CD4-positive, alpha-beta T cell treated with Interleukin-1 beta for 1 hour (primary cell): ENCODE measurements at regions not wholly inside any gene's neighbourhood (a gene's known extent, or its start where the extent isn't known, plus 50 kb on each side); places are given as distances from the start of the nearest gene placed in this dataset.

Experiments
- DNase-seq, 2 donors: peaks; one replicate each; pipeline ENCODE4 v3.0.0-alpha.2; 2020 to 2022

DNA sequence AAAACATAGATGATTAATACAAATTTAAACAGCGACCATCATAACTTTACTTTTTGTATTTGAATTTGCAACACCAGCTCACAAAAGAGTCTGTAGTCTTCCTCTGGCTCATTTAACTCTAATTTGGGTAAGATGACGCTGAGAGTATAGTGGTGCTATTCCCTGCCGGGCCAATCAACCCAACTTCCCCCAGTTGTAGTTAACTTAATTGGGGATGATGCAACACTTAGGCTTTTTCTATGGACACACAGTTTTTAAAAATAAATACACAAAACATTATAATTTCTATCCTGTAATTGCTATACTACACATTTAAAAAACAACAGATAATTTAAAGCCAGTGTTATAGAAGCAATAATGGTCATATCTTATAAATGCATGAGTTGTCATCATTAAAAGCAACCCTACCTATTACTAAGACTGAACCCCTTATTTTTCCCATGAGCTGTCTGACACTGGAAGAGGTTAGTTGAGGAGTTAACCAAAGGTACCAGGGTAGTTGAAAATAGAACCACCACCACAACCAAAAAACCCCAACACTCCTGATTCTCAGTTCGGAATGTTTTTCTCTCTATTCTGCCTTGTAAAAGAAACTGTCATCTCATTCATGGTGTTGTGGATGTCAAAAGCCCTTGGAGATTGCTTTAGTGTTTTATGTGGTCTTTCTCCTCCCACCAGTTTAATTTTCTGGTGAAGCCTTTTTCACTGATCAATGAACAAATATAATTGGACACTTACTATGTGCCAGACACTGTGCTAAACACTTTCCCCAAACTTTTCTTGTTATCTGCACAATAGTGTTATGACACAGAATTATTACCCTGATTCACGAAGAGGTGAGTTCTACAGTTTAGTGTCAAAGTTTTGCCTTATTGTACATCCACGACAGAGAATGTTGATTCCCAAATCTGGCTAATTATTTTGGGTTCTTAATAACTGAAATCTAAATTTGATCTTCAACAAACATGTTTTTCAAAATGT, 61.5 kb upstream of the RAPGEF2 start:
- DNase-seq = no peak

DNA sequence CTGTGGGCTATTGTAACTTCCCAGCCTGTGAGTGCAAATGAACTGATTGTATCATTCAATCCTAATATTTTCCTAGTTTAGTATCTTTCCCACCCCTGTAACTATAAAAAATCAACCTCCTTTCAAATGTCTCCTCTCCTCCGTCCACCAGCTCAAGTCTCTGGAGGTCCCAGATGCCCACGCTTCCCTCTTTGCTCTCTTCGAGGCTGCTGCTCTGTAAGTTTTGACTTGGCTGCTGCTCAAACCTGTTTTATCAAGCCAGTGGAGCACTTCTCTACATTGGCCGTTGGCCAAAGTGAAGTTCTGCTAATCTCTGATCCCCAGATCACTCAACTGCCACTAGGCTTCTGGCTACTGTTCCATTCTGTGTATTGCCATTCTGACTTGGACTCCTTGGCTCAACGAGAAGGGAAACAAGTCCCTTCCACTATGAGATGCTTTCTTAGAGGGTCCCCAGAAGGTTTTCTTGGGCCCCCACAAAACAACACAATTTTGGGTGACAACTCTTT, 60.7 kb upstream of the RAPGEF2 start:
- no peak for DNase-seq

DNA sequence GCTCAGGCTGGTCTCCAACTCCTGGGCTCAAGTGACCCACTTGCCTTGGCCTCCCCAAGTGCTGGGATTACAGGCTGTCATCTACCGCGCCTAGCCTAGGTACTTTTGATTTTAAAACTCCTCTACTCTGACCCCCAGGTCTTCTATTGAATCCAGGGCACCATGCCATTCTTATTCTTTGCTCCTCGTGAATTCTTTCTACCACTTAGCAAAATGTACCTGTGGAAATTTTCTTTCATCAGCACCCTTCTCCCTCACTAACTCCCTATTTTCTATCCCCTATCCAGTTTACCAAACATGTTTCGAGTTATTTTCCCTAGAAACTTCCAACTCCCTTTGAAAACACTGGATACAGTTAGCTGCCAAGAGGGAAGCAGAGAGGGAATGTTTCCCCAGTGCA, 60.0 kb upstream of the RAPGEF2 start:
- no peak for DNase-seq

DNA sequence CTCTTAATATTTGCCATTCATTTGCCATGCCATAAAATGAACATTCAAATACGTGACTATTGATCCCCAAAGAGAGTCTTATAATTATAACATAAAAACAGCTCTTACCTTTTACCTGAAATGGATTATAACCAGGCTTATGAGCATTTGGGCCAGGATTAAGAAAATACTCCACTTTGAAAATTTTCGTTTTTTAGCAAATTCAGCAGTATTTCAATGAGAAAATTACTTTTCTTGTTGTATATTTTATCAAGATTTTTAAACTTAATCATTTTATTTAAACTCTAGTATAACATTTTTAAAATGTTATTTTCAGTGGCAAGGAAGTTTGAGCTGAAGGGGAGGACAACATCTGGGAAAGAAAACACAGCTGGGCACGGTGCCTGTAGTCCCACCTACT, 59.0 kb upstream of the RAPGEF2 start:
- DNase-seq = no peak

DNA sequence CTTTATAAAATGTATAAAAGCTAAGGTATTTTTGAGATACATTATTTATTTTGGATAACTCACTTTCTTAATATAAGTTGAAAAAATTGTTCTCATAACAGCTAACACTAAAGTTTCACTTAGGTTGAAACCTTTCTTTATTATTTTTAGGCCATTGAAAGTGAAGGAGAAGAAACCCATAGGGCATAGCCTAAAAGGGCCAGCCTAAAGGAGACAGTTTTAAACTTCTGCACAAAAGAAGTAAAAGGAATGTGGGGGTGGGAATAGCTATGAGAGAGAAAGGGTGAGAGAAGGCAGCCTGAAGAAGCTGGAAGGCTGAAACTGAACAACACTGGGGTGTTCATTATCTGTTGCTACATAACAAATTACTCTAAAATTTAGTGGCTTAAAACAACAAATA, 57.6 kb upstream of the RAPGEF2 start:
- no peak for DNase-seq

DNA sequence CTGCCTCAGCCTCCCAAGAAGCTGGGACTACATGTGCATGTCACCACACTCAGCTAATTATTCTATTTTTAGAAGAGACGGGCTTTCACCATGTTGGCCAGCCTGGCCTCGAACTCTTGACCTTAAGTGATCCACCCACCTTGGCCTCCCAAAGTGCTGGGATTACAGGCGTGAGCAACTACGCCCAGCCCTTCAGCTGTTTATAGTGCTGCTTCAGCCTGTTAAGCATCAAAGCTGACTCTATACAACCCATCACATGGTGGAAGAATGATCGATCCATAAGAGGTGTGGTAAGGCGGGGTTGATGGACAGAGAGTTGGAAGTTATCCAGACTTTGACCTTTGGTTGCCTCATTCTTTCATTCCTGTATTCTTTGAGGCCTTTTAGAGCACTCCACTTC, 56.2 kb upstream of the RAPGEF2 start:
- DNase-seq = no peak

DNA sequence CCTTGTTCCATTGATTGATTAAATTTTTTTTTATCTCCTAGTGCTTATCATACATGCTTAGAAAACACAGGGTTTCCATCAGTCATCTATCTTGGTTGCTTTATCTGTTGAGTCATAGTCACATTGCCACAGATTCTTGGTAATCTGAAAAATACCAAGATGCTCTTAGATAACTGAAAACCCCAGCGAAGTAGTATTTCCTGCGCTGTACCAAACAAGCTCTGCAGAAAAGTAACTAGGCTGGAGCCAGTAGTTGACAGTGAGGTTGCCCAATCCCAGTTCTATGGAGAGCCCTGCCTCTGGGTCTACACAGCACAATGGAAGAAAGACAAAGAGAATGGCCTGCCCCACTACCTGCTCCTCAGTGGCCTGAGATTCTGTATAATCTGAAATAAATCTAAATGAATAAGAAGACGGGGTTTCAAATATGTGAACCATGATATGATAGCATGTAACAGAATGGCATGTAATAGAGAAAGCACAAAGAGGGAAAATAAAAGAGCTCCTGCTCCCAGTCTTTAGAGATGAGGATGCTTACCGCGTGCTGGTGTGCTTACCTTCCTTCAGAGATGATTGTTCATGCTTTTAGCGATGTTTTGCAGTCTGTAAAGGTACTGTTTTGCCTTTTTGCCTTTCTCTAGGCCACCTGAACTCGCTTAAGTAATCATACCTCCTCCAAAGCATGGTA, 55.3 kb upstream of the RAPGEF2 start:
- DNase-seq = no peak

DNA sequence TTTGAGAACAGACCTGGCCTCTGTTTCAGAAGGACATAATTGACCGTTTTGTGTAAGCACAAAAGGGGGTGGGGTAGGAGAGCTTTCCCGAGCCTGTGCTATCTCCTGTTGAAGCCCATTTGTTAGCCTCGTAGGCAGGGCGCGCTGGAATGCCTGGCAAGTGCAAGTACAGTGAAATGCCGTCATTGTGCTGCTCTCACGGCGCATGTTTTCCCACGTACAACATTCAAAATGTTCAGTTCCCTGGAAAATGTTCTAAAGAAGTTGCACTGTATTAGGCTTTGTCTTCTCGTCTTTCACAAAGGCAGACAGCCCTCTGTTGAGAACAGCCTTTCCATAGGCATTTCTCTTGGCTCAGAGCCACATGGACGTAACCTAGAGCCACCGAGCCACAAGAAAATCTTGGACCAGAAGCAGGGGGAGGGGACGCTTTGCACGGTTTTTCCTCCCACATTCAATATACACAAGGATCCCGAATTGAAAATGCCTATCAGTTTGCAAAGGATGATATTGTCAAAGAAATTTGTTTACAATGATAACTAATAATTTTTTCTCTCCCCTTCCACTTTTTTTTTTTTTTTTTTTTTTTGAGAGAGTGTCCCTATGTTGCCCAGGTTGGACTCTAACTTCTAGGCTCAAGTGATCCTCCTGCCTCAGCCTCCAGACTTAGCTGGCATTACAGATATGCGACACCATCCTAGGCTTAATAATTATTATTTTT, 54.6 kb upstream of the RAPGEF2 start:
- DNase-seq = no peak

DNA sequence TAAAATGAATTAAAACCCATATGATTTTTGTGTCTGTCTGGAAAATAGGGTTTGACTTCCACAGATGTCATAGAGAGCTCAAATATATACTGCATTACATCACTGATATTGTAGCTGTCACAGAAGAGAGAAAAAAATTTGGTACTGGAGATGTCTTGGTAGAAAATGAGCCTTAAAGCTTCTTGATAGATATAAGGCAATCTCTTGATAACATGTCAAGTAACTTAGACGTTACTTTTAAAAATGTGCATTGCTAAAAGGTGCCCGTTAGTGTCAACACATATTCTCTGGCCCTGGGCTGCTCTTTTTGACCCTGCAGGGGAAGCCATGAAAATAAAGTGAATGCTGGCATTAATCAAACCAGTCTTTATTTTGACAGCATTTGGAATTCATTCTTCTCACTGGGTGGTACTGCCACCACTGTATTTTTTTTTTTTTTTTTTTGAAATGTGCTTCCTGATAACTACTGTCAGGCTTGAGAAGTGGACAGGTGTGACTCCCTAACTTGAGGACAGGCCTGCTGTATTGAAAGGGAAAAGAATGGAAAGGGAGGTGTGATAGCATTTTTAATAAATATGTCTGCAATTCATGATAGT, 53.0 kb upstream of the RAPGEF2 start:
- DNase-seq = no peak

GRCh38 chr4:159051245-159052071, 51.4 kb upstream of the RAPGEF2 start:
- DNase-seq = no peak

DNA sequence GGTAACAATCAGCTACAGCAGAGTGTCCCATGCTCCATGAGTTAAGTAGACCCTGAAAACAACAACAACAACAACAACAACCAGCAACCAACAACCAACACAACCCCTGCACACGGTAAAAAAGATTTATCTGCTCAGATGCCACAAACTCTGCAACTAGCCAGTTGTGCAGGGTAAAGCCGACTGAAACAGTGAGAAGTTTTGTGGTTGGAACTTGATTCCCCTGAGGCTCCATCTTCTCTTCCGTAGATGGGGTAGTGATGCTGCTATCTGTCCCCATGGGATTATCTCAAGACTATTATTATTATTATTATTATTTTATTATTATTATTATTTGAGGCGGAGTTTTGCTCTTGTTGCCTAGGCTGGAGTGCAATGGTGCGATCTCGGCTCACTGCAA, 50.6 kb upstream of the RAPGEF2 start:
- no peak for DNase-seq
